ENCODE measurements at regions not wholly inside any gene's neighbourhood (a gene's known extent, or its start where the extent isn't known, plus 50 kb on each side); places are given as distances from the start of the nearest gene placed in this dataset.

GRCh38 chr15:96409215-96410138 is 79.0 kb downstream of the NR2F2 start:
- H3K4me3 ChIP-seq (replicated peaks; ENCODE audit: low read depth, low read length) = 0 out of 2 replicates have a peak overlapping the region, but pooled peaks have one; percentile 0
- no peak for TF ChIP-seq CTCF (IDR thresholded peaks at IDR 0.05; ENCODE audit: low read depth, low read length, missing control alignments)
- no peak for DNase-seq (ENCODE audit: extremely low read depth, low read depth)

- no peak for TF ChIP-seq CTCF (IDR thresholded peaks at IDR 0.05; ENCODE audit: low read depth, low read length, missing control alignments)
- no peak overlapping the region for H3K4me3 ChIP-seq (replicated peaks; ENCODE audit: low read depth, low read length)
- no peak for DNase-seq (ENCODE audit: extremely low read depth, low read depth)
These were observed 79.9 kb downstream of the NR2F2 start for GRCh38 chr15:96410175-96411055.

- DNase-seq (ENCODE audit: extremely low read depth, low read depth) = no peak
These were observed 80.8 kb downstream of the NR2F2 start for GRCh38 chr15:96411056-96412031.

GRCh38 chr15:96412045-96412905 is 81.8 kb downstream of the NR2F2 start:
- no peak for TF ChIP-seq CTCF (IDR thresholded peaks at IDR 0.05; ENCODE audit: low read depth, low read length, missing control alignments)
- H3K4me3 ChIP-seq (replicated peaks; ENCODE audit: low read depth, low read length) = no peak overlapping the region

More at GRCh38 chr15:96411056-96412031, 80.8 kb downstream of the NR2F2 start:
- H3K4me3 ChIP-seq (replicated peaks; ENCODE audit: low read depth, low read length) = no peak overlapping the region
- TF ChIP-seq CTCF (IDR thresholded peaks at IDR 0.05; ENCODE audit: low read depth, low read length, missing control alignments) = no peak

GRCh38 chr15:96412906-96413231 is 82.4 kb downstream of the NR2F2 start:
- no peak overlapping the region for H3K4me3 ChIP-seq (replicated peaks; ENCODE audit: low read depth, low read length)
- TF ChIP-seq CTCF (IDR thresholded peaks at IDR 0.05; ENCODE audit: low read depth, low read length, missing control alignments) = no peak
- no peak for DNase-seq (ENCODE audit: extremely low read depth, low read depth)

More at GRCh38 chr15:96412045-96412905, 81.8 kb downstream of the NR2F2 start:
- DNase-seq (ENCODE audit: extremely low read depth, low read depth) = no peak

Data from HFF-Myc (cell line).